Islet precursor cell (in vitro differentiated cells): ENCODE measurements at regions not wholly inside any gene's neighbourhood (a gene's known extent, or its start where the extent isn't known, plus 50 kb on each side); places are given as distances from the start of the nearest gene placed in this dataset.

ENCODE experiments used
- DNase-seq: peaks from one replicate; pipeline ENCODE4 v3.0.0-alpha.2; 2018

- DNase-seq: no peak
These were observed 50.6 kb upstream of the JAZF1 start for GRCh38 chr7:28231176-28231575.

- DNase-seq: no peak
These were observed 56.0 kb upstream of the JAZF1 start for GRCh38 chr7:28236560-28236959.

- no peak for DNase-seq
These were observed 56.8 kb upstream of the JAZF1 start for GRCh38 chr7:28237363-28237762.

- DNase-seq: no peak
These were observed 59.2 kb upstream of the JAZF1 start for GRCh38 chr7:28239823-28240204.

- DNase-seq: no peak
These were observed 59.9 kb upstream of the JAZF1 start for GRCh38 chr7:28240481-28240880.

- no peak for DNase-seq
These were observed 63.3 kb upstream of the JAZF1 start for GRCh38 chr7:28243861-28244260.

- no peak for DNase-seq
These were observed 64.7 kb upstream of the JAZF1 start for GRCh38 chr7:28245123-28245878.

GRCh38 chr7:28246921-28247461 lies 66.4 kb upstream of the JAZF1 start:
- DNase-seq: no peak

GRCh38 chr7:28258240-28258639 lies 77.6 kb upstream of the JAZF1 start:
- DNase-seq: no peak

GRCh38 chr7:28260969-28261368 lies 80.4 kb upstream of the JAZF1 start:
- no peak for DNase-seq

GRCh38 chr7:28263622-28264271 lies 83.2 kb upstream of the JAZF1 start:
- no peak for DNase-seq

GRCh38 chr7:28266402-28266801 lies 85.8 kb upstream of the JAZF1 start:
- no peak for DNase-seq

GRCh38 chr7:28267012-28267411 lies 86.4 kb upstream of the JAZF1 start:
- no peak for DNase-seq

GRCh38 chr7:28269700-28270361 lies 89.2 kb upstream of the JAZF1 start:
- DNase-seq: no peak

- DNase-seq: no peak
These were observed 89.9 kb upstream of the JAZF1 start for GRCh38 chr7:28270536-28270935.

GRCh38 chr7:28272461-28272877 lies 91.9 kb upstream of the JAZF1 start:
- DNase-seq: peak; percentile 69

GRCh38 chr7:28276298-28276697 lies 95.7 kb upstream of the JAZF1 start:
- DNase-seq: no peak

GRCh38 chr7:28277364-28277763 lies 96.8 kb upstream of the JAZF1 start:
- no peak for DNase-seq

GRCh38 chr7:28277958-28278357 lies 97.4 kb upstream of the JAZF1 start:
- DNase-seq: no peak

GRCh38 chr7:28280516-28280915 lies 99.9 kb upstream of the JAZF1 start:
- no peak for DNase-seq

- no peak for DNase-seq
These were observed 109.9 kb upstream of the JAZF1 start for GRCh38 chr7:28290496-28290895.

- DNase-seq: no peak
These were observed 111.0 kb upstream of the JAZF1 start for GRCh38 chr7:28291559-28291958.

GRCh38 chr7:28292834-28293526 lies 112.4 kb upstream of the JAZF1 start:
- no peak for DNase-seq

- DNase-seq: no peak
These were observed 112.9 kb upstream of the JAZF1 start for GRCh38 chr7:28293527-28293835.
